ENCODE measurements at regions not wholly inside any gene's neighbourhood (a gene's known extent, or its start where the extent isn't known, plus 50 kb on each side); places are given as distances from the start of the nearest gene placed in this dataset.

- TF ChIP-seq POLR2A (IDR thresholded peaks at IDR 0.05; ENCODE audit: borderline replicate concordance, extremely low read depth, insufficient read depth, insufficient read length) (no peak), CTCF (IDR thresholded peaks at IDR 0.05 in 2 of 3, conservative IDR thresholded peaks at IDR 0.05 in 1 of 3; ENCODE audit: borderline replicate concordance in 1 of 3, insufficient read depth in 1 of 3, low read depth in 2 of 3, low read length in 2 of 3) (no peak), ATF3 (IDR thresholded peaks at IDR 0.05) (no peak), ZBTB33 (IDR thresholded peaks at IDR 0.05; ENCODE audit: extremely low read depth, insufficient replicate concordance, low read length) (no peak), SP1 (IDR thresholded peaks at IDR 0.05; ENCODE audit: low read depth) (no peak), EZH2 (IDR thresholded peaks at IDR 0.05) (no peak), ELF1 (IDR thresholded peaks at IDR 0.05; ENCODE audit: borderline replicate concordance, low read depth) (no peak), FOSL1 (IDR thresholded peaks at IDR 0.05; ENCODE audit: low read depth) (no peak), REST (IDR thresholded peaks at IDR 0.05; ENCODE audit: low read depth) (no peak), YY1 (IDR thresholded peaks at IDR 0.05; ENCODE audit: extremely low read depth, insufficient replicate concordance, low read depth, low read length) (no peak), MAX (IDR thresholded peaks at IDR 0.05) (no peak), POLR2AphosphoS5 (IDR thresholded peaks at IDR 0.05; ENCODE audit: low read depth, low read length) (no peak), TCF7L2 (IDR thresholded peaks at IDR 0.05; ENCODE audit: borderline replicate concordance, extremely low read depth, insufficient read depth, insufficient read length) (no peak)
Measured at GRCh38 chr5:174522480-174523260, 201.7 kb upstream of the MSX2 start.

Measured in HCT116 (cell line).